GM19025 (cell line): ENCODE measurements at regions not wholly inside any gene's neighbourhood (a gene's known extent, or its start where the extent isn't known, plus 50 kb on each side); places are given as distances from the start of the nearest gene placed in this dataset.

Source experiments
- ATAC-seq: cut with Tn5 transposase; IDR thresholded peaks from one replicate; pipeline ENCODE4 v1.9.1; 2021; ENCODE audit warnings: mild to moderate bottlenecking, low read depth, moderate library complexity; ENCODE audit not compliant: unreplicated experiment

DNA sequence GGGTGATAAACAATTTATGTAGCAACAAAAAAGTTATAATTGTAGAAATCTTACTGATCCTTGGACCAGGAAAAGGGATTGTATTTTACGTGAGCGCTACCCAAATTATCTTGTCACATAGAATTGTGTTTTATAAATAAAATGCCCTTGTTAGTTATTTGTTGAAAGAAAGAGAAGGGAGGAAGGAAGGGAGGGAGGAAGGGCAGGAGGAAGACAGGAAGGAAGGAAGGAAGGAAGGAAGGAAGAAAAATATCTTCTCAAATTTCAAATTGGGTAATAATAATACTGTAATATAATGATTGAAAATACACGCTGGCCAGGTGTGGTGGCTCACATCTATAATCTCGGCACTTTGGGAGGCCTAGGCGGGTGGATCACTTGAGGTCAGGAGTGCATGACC, 206.2 kb upstream of the TLL1 start:
- no peak for ATAC-seq

DNA sequence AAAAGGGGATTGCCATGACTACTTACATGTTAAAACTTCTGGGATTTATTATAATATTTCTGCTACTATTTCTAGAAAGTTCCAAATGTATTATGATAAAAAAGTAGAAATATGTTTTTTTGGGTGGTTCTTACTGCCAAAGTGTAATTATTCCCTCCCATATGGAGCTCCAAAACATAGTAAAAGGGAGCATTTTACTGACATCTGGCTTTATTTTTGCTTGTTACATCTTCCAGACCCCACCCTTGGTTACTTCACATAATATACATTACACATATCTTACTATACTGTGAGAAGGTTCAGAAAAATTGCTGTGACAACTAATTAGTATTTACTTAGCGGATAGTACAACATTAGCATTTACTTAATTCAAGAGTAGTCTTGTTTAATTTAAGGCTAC, 205.1 kb upstream of the TLL1 start:
- ATAC-seq = no peak

DNA sequence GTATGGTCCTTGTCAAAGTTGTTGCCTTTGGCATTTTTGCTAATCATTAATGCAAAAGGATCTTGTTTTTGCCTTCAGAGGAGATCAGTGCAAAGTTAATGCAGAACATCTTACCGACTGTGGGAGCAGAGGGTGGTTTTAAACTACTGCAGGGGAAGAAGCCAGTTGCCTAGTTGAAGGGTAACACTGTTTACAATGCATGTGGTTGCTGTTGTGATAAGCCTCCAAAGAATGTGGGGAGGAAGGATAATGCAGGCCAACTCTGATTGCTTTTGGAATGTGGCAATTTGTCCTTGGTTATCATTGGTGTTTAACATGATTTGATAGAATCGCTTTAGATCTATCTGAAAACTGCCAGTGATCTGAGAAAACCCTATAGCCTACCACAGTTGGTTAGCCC, 204.3 kb upstream of the TLL1 start:
- ATAC-seq = no peak

GRCh38 chr4:165677081-165677480, 196.0 kb upstream of the TLL1 start:
- no peak for ATAC-seq

- no peak for ATAC-seq
These were observed 194.7 kb upstream of the TLL1 start for GRCh38 chr4:165678236-165678935.

GRCh38 chr4:165678936-165679325, 194.1 kb upstream of the TLL1 start:
- ATAC-seq = no peak

DNA sequence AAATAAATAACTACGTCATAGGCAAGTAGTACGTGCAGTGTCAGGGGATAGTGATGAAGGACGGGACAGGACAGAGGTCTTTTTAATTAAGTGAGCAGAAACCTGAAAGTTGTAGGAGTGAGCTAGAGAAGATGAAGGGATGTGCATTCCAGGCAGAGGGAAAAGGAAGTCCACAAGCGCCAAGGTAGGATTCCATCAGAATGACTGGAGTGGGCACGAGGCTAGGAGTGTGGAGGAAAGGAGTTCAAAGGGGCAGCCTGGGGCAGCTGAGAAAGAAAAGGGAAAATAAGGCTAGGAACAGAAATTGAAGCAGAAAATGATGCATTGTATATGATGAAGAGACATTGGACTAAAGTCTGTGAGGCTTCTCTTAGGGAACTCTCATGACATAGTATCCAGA, 192.2 kb upstream of the TLL1 start:
- no peak for ATAC-seq

DNA sequence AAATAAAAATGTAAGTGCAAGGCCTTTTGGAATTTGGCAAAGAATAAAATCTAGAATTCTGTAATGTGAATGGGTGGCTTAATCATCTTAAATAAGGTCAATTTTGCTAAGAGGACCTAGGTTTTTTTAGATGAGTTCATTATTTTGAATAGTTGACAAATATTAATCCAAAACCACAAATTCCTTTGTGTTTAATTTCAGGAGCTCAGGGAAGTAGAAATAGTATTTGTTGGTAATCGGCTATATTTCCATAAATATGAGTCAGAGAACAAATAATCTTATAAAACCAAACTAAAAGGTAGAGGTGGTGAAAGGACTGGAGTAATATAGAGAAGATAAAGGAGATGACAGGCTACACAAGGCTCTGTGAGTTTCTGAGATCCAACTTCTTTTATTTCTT, 190.4 kb upstream of the TLL1 start:
- no peak for ATAC-seq

DNA sequence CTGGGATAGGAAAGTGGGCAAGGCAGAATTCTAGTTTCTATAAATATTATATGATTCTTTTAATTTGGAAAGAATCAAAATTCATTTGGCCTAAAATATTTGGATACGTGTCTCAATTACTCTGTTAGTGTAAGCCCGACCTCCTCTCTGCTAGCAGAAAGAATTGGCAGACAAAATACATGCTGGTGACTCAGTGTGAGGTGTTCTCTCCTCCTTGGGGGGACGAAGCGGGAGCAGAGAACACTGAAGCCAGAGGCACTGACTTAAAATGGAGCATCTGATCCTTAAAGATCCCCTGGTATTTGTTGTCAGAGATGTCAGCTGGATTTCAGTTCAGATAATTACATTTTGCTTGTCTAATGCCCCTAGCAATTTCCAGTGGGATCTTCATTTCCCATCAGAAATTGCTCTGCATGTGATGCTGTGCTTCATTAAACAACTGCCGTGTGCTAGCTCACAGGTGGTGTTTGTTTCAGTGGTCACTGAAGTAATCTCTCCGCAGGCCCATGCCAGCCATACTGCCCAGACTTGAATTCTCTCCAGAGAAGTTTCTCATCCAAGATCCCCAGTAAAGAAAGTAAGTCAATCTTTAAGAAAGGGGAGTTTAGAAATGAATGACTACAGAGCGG, 188.7 kb upstream of the TLL1 start:
- ATAC-seq = no peak

GRCh38 chr4:165686756-165687155, 186.3 kb upstream of the TLL1 start:
- no peak for ATAC-seq

- no peak for ATAC-seq
These were observed 183.9 kb upstream of the TLL1 start for GRCh38 chr4:165689159-165689558.

- ATAC-seq = no peak
These were observed 181.0 kb upstream of the TLL1 start for GRCh38 chr4:165692082-165692481.

DNA sequence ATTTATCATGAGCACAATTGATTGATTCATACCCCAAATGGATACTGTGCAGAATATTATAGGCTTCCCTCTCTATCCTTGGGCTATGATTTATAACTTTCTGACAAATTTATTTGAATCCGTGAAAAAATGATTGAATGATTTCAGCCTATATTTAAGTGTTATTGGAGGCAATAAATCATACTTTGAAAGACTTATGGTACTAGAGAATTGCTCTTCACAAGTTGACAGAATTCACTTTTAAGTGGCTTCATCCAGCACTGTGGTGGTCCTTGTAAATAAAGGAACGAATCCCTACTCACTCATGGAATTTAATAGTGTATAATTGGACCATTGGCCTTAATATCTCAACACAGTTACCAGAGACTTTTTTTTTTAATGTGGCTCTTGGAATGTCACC, 174.8 kb upstream of the TLL1 start:
- no peak for ATAC-seq

DNA sequence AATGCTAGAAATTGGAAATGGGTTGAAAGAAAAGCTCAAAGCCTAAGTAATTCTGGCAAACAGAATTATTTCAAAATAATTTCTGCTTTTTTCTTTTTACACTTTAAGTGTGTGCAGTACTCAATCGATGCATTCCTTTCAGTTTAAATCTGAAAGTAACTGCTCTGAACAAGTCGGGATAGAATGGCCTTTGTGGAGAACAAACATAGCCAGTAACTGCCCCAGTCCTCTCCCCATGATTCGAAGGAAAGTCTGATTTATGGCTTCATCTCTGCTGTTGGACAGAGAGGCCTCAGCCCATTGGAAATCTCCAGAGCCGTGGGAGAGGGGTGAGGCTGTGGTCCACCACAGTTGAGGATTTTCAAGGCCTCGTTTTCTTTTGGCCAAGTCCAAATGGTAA, 174.0 kb upstream of the TLL1 start:
- no peak for ATAC-seq

GRCh38 chr4:165700855-165701254, 172.2 kb upstream of the TLL1 start:
- no peak for ATAC-seq

DNA sequence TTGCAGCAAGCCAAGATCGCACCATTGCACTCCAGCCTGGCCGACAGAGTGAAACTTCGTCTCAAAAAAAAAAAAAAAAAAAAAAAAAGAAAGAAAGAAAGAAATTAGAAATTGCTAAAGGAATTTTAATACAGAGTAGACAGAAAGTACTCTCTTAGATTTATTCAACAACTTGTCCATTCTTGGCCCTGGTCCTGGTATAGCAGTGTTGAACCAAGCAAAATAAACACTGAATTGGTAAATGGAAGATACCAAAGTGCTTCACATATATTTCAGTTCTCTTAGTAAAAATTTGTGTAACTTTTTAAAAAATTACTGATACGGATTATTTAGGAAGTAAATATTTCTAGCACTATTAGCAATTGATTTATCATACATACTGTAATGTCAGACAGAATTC, 165.9 kb upstream of the TLL1 start:
- ATAC-seq = no peak

DNA sequence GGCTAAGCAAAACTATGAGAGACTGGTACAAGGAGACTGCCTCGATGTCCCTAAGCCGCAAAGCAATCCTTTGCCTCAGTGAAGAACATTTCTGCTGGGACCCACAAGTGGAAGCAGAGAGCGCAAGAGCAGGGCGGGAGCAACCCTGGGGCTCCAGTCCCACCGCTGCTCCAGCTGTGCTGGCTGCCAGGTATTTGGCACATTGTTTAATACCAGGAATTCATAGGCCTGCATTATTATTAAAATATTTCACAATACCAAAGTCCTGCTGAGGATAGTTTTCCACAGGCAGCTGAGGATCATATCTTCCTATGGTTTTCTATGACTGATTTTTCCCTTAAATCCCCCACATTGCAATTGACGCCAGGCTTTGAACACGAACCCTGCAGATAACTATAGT, 163.5 kb upstream of the TLL1 start:
- ATAC-seq = no peak

- ATAC-seq = no peak
These were observed 163.0 kb upstream of the TLL1 start for GRCh38 chr4:165709973-165710526.

GRCh38 chr4:165711436-165711835, 161.6 kb upstream of the TLL1 start:
- no peak for ATAC-seq

DNA sequence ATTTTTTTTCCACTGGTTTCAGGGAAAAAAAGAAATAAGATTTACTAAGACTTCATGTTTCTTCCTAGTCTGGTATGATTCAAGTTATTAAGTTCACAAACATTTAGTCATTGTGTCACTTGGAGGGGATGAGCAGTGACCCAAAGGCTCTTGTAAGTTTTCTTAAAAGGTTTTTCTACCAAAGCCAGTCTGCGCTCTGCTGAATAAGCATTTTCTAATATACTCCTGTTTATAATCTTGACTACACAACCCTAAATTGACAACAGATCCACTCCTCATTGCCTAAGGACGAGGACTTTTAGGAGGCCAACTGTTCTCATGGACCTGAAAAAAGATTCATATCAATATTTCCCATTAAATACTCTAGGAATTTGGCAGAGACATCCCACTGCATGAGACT, 161.1 kb upstream of the TLL1 start:
- no peak for ATAC-seq

DNA sequence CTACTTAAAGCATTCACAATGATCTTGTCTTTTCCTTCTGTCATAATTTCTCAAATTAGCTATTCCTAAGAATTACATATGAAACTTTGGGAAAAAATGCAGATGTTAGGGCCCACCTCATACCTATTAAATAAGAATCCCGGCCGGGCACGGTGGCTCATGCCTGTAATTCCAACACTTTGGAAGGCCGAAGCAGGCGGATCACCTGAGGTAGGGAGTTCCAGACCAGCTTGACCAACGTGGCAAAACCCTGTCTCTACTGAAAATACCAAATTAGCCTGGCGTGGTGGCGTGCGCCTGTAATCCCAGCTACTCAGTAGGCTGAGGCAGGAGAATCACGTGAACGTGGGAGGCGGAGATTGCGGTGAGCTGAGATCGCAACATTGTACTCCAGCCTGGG, 158.4 kb upstream of the TLL1 start:
- no peak for ATAC-seq

- ATAC-seq = no peak
These were observed 157.8 kb upstream of the TLL1 start for GRCh38 chr4:165715211-165715610.
